IMR-90 (cell line): ENCODE measurements at regions not wholly inside any gene's neighbourhood (a gene's known extent, or its start where the extent isn't known, plus 50 kb on each side); places are given as distances from the start of the nearest gene placed in this dataset.

Experiments used
- ATAC-seq: fragments of 200-7000 bp; cut with Tn5 transposase; 2 replicates; pipeline ENCODE4 v1.9.1; 2020; ENCODE audit warnings: low read depth, mild to moderate bottlenecking, moderate library complexity
- BruUV-seq: library from RNA; stranded (reverse); fragments of 400-500 nt; replicated peaks from 2 replicates; lab custom pipeline; 2021; lab: Mats Ljungman, UMichigan
- CTCF ChIA-PET: fragments of 300-600 bp; formaldehyde crosslinking; extraction: SDS; loops from one replicate; lab custom pipeline; 2021; ENCODE audit warnings: antibody characterized with exemption; lab: Yijun Ruan, JAX
- POLR2A ChIA-PET: fragments of 300-600 bp; sonication (Branson Sonifier 250); formaldehyde crosslinking; loops from one replicate; lab custom pipeline; 2022; ENCODE audit warnings: antibody characterized with exemption; ENCODE audit not compliant: unreplicated experiment; lab: Charles Lee
- DNase-seq: peaks from one replicate; pipeline ENCODE4 v3.0.0; 2013
- H2AFZ ChIP-seq: replicated peaks from 2 replicates; pipeline ENCODE3; 2013; ENCODE audit warnings: low read length, mild to moderate bottlenecking; ENCODE audit not compliant: poor library complexity
- H2AK5ac ChIP-seq: 2 replicates; pipeline ENCODE4 v1.6.1; 2013; ENCODE audit warnings: low read depth, low read length, inconsistent platforms
- H2AK9ac ChIP-seq: replicated peaks from 2 replicates; pipeline ENCODE3; 2013; ENCODE audit warnings: mild to moderate bottlenecking, low read depth, low read length, moderate library complexity; ENCODE audit not compliant: poor library complexity
- H2BK120ac ChIP-seq: 2 replicates; pipeline ENCODE4 v1.6.1; 2013; ENCODE audit warnings: low read depth, low read length, inconsistent platforms
- H2BK15ac ChIP-seq: 3 replicates; pipeline ENCODE4 v1.6.1; 2013; ENCODE audit warnings: low read depth, low read length, inconsistent platforms
- H2BK20ac ChIP-seq: 2 replicates; pipeline ENCODE4 v1.6.1; 2013; ENCODE audit warnings: low read depth, mild to moderate bottlenecking, inconsistent platforms, low read length, moderate library complexity
- H2BK5ac ChIP-seq: 2 replicates; pipeline ENCODE4 v1.6.1; 2013; ENCODE audit warnings: mild to moderate bottlenecking, low read depth, low read length, inconsistent platforms; ENCODE audit not compliant: poor library complexity, severe bottlenecking
- H3K14ac ChIP-seq: replicated peaks from 2 replicates; pipeline ENCODE4 v1.6.1; 2013; ENCODE audit warnings: low read depth, low read length, inconsistent platforms
- H3K18ac ChIP-seq: 2 replicates; pipeline ENCODE4 v1.6.1; 2013; ENCODE audit warnings: low read depth, low read length, control low read depth
- H3K23ac ChIP-seq: 2 replicates; pipeline ENCODE4 v1.6.1; 2013; ENCODE audit warnings: low read depth, low read length, inconsistent platforms
- H3K27ac ChIP-seq: 2 replicates; pipeline ENCODE4 v1.5.1; 2013; ENCODE audit warnings: mild to moderate bottlenecking, control low read depth, low read length; ENCODE audit not compliant: insufficient read depth
- H3K27me3 ChIP-seq: 2 replicates; pipeline ENCODE4 v1.6.1; 2013; ENCODE audit warnings: low read length; ENCODE audit not compliant: control insufficient read depth, insufficient read depth
- H3K36me3 ChIP-seq: 2 replicates; pipeline ENCODE4 v1.6.1; 2013; ENCODE audit warnings: low read length, mixed read lengths; ENCODE audit not compliant: control insufficient read depth, insufficient read depth
- H3K4ac ChIP-seq: 2 replicates; pipeline ENCODE4 v1.6.1; 2013; ENCODE audit warnings: low read depth, low read length, inconsistent platforms
- H3K4me1 ChIP-seq: 2 replicates; pipeline ENCODE4 v1.6.1; 2013; ENCODE audit warnings: low read length, mixed read lengths; ENCODE audit not compliant: control insufficient read depth, insufficient read depth
- H3K4me2 ChIP-seq: 2 replicates; pipeline ENCODE4 v1.6.1; 2013; ENCODE audit warnings: low read depth, mild to moderate bottlenecking, control low read depth, low read length, moderate library complexity
- H3K4me3 ChIP-seq: 2 replicates; pipeline ENCODE4 v1.5.1; 2013; ENCODE audit warnings: low read depth, mild to moderate bottlenecking, control low read depth, low read length, moderate library complexity; ENCODE audit not compliant: insufficient read depth
- H3K56ac ChIP-seq: 2 replicates; pipeline ENCODE4 v1.6.1; 2013; ENCODE audit warnings: low read length, inconsistent platforms; ENCODE audit not compliant: insufficient read depth; ENCODE audit errors: extremely low read depth
- H3K79me1 ChIP-seq, 2 experiments: 2 replicates each; pipeline ENCODE4 v1.6.1; 2013; ENCODE audit warnings: low read length in 2 of 2, inconsistent platforms in 1 of 2, low read depth in 1 of 2
- H3K9ac ChIP-seq: 2 replicates; pipeline ENCODE4 v1.6.1; 2013; ENCODE audit warnings: low read depth, low read length, control low read depth
- H3K9me1 ChIP-seq: 2 replicates; pipeline ENCODE4 v1.6.1; 2013; ENCODE audit warnings: low read length, inconsistent platforms; ENCODE audit not compliant: insufficient read depth
- H3K9me3 ChIP-seq: 2 replicates; pipeline ENCODE4 v1.6.1; 2013; ENCODE audit warnings: low read length; ENCODE audit not compliant: control insufficient read depth, insufficient read depth
- H4K20me1 ChIP-seq: 2 replicates; pipeline ENCODE4 v1.6.1; 2013; ENCODE audit warnings: low read length, inconsistent platforms; ENCODE audit not compliant: insufficient read depth
- H4K5ac ChIP-seq: 2 replicates; pipeline ENCODE4 v1.6.1; 2013; ENCODE audit warnings: mild to moderate bottlenecking, low read depth, low read length, control low read depth
- H4K8ac ChIP-seq, 2 experiments: 2 replicates each; pipeline ENCODE4 v1.6.1; 2013; ENCODE audit warnings: low read depth in 2 of 2, low read length in 2 of 2, control low read depth in 1 of 2, inconsistent platforms in 1 of 2
- H4K91ac ChIP-seq: 2 replicates; pipeline ENCODE4 v1.6.1; 2013; ENCODE audit warnings: low read depth, low read length, inconsistent platforms; ENCODE audit not compliant: insufficient read depth
- BHLHE40 ChIP-seq: fragments of 150-350 bp; IDR thresholded peaks from 2 replicates; pipeline ENCODE4 v1.6.1; 2016; ENCODE audit warnings: mild to moderate bottlenecking, low read depth, low read length
- CEBPB ChIP-seq: IDR thresholded peaks from 2 replicates; pipeline ENCODE4 v1.6.1; 2012; ENCODE audit warnings: low read depth, low read length, improper control_type of control experiment
- CHD1 ChIP-seq: IDR thresholded peaks from 2 replicates; pipeline ENCODE4 v1.6.1; 2012; ENCODE audit warnings: low read depth, low read length, improper control_type of control experiment
- CTCF ChIP-seq: conservative IDR thresholded peaks from 2 replicates; pipeline ENCODE4 v1.5.1; 2012; ENCODE audit warnings: mild to moderate bottlenecking, low read depth, low read length, improper control_type of control experiment
- ELK1 ChIP-seq: fragments of 150-350 bp; IDR thresholded peaks from 2 replicates; pipeline ENCODE4 v1.6.1; 2016; ENCODE audit warnings: low read depth, mild to moderate bottlenecking, low read length, moderate library complexity, borderline replicate concordance
- FOS ChIP-seq: fragments of 150-350 bp; IDR thresholded peaks from 2 replicates; pipeline ENCODE4 v1.6.1; 2016; ENCODE audit warnings: low read depth, low read length
- MAFK ChIP-seq: IDR thresholded peaks from 2 replicates; pipeline ENCODE4 v1.6.1; 2012; ENCODE audit warnings: low read depth, low read length, improper control_type of control experiment
- MAZ ChIP-seq: IDR thresholded peaks from 2 replicates; pipeline ENCODE4 v1.6.1; 2012; ENCODE audit warnings: low read depth, mild to moderate bottlenecking, low read length, improper control_type of control experiment, moderate library complexity, borderline replicate concordance
- MXI1 ChIP-seq: IDR thresholded peaks from 2 replicates; pipeline ENCODE4 v1.6.1; 2012; ENCODE audit warnings: low read depth, mild to moderate bottlenecking, low read length, moderate library complexity, borderline replicate concordance
- NFE2L2 ChIP-seq: fragments of 150-350 bp; IDR thresholded peaks from 2 replicates; pipeline ENCODE4 v1.6.1; 2016; ENCODE audit warnings: low read depth, mild to moderate bottlenecking, low read length
- POLR2A ChIP-seq: IDR thresholded peaks from 2 replicates; pipeline ENCODE4 v1.6.1; 2012; ENCODE audit warnings: mild to moderate bottlenecking, low read depth, low read length
- RAD21 ChIP-seq: IDR thresholded peaks from 2 replicates; pipeline ENCODE4 v1.6.1; 2012; ENCODE audit warnings: low read length, improper control_type of control experiment
- RCOR1 ChIP-seq: IDR thresholded peaks from 2 replicates; pipeline ENCODE4 v1.6.1; 2012; ENCODE audit warnings: mild to moderate bottlenecking, low read length, improper control_type of control experiment; ENCODE audit not compliant: insufficient replicate concordance
- RFX5 ChIP-seq: IDR thresholded peaks from 2 replicates; pipeline ENCODE4 v1.8.0; 2012; ENCODE audit warnings: low read depth, mild to moderate bottlenecking, low read length, moderate library complexity
- SMC3 ChIP-seq: fragments of 150-350 bp; IDR thresholded peaks from 2 replicates; pipeline ENCODE4 v1.6.1; 2016; ENCODE audit warnings: low read depth, mild to moderate bottlenecking, antibody characterized with exemption, low read length, moderate library complexity
- USF2 ChIP-seq: fragments of 150-350 bp; IDR thresholded peaks from 2 replicates; pipeline ENCODE4 v1.6.1; 2017; ENCODE audit warnings: mild to moderate bottlenecking, antibody characterized with exemption, low read length, low read depth
- WGBS, 2 experiments: methylation state at CpG; one replicate each; pipeline versions ENCODE4 v1.1.5 to v1.1.7; 2013; ENCODE audit warnings: missing lambda C conversion rate in 2 of 2; ENCODE audit not compliant: insufficient read length in 1 of 2; ENCODE audit errors: extremely low coverage in 2 of 2; 5-methylcytosine and 5-hydroxymethylcytosine counted together
- dilution Hi-C: fragments of 300-500 bp; cut with HindIII; formaldehyde crosslinking; loops from one replicate; pipeline ENCODE4 v1.14.3; 2018; ENCODE audit warnings: low sequenced_read_pairs; ENCODE audit not compliant: unreplicated experiment
- in situ Hi-C: fragments of 300-500 bp; cut with MboI; formaldehyde crosslinking; loops from 3 replicates; pipeline ENCODE4 v1.14.3; 2019; ENCODE audit warnings: low sequenced_read_pairs, inconsistent platforms, mixed read lengths
- intact Hi-C: fragments of 100-400 bp; cut with micrococcal nuclease; formaldehyde crosslinking; loops from 2 replicates; pipeline ENCODE4 v1.10.0; 2022

- Histone ChIP-seq H2AK5ac (no peak overlapping the region), H3K27ac (no peak overlapping the region), H3K9me3 (no peaks in the 10 kb centered on the region), H2BK5ac (no peak overlapping the region), H2BK20ac (no peak overlapping the region), H4K8ac (no peak overlapping the region), H3K4me3 (no peak overlapping the region), H2AK9ac (no peak overlapping the region), H3K4me2 (no peak overlapping the region), H2BK120ac (no peak overlapping the region), H4K91ac (no peak overlapping the region), H3K18ac (no peak overlapping the region), H3K23ac (no peak overlapping the region), H2AFZ (no peak overlapping the region), H3K56ac (no peak overlapping the region), H3K36me3 (peaks cover 33% of the 10 kb centered on the region), H3K14ac (no peak overlapping the region), H2BK15ac (no peak overlapping the region), H4K5ac (no peak overlapping the region), H4K20me1 (peaks cover 4% of the 10 kb centered on the region; the same call in 1 of the 2 replicates), H3K4me1 (no peaks in the 10 kb centered on the region), H3K9me1 (peaks cover 10% of the 10 kb centered on the region; the same call in 1 of the 2 replicates), H3K4ac (no peak overlapping the region), H3K9ac (no peak overlapping the region), H3K79me1 (peaks cover 0 to 8% of the 10 kb centered on the region in 2 experiments; a peak in 1 of 4 replicates), H3K27me3 (no peaks in the 10 kb centered on the region)
- in situ Hi-C loops (no loop called here), intact Hi-C loops (no loop called here), dilution Hi-C loops (no loop called here)
- POLR2A ChIA-PET, result no interaction called here
- TF ChIP-seq RAD21 (no peak), ELK1 (no peak), CTCF (no peak), USF2 (no peak), MAFK (no peak), MXI1 (no peak), FOS (no peak), RFX5 (no peak), CEBPB (no peak), CHD1 (no peak), NFE2L2 (no peak), BHLHE40 (no peak), SMC3 (no peak), RCOR1 (no peak), MAZ (no peak), POLR2A (no peak)
- 100% methylated on average over 1 of the region's 3 CpGs; no CpG with 5 or more reads in 1 of the 2 experiments for WGBS, 2 experiments
- DNase-seq, result no peak
- TSS peak; percentile 6 for BruUV-seq
- CTCF ChIA-PET, result no interaction called here
- ATAC-seq, result no peak
These were observed 106.2 kb downstream of the PTPRS start for GRCh38 chr19:5234412-5234811.
